ENCODE measurements at regions not wholly inside any gene's neighbourhood (a gene's known extent, or its start where the extent isn't known, plus 50 kb on each side); places are given as distances from the start of the nearest gene placed in this dataset.
A peak's percentile ranks its signal among the peaks of the same experiment; 100 is the strongest.

DNA sequence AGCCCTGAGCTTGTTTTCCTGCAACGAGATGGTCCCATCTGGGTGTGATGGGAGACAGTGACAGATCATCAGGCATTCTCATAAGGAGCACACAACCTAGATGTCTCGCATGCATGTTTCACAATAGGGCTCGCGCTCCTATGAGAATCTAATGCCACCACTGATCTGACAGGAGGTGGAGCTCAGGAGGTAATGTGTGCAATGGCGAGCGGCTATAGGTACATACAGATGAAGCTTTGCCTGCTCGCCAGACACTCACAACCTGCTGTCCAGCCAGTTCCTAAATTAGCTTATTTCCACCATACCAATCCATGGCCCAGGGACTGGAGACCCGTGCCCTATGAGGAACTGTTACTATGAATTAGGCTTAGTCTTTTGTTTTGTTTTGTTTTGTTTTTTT lies 55.3 kb upstream of the SLC30A5 start:
- ATAC-seq: no peak
- Mint-ChIP-seq H3K27ac (no peak overlapping the region), H3K4me1 (peaks cover 8% of the 10 kb centered on the region), H3K4me3 (no peak overlapping the region), H3K9me3 (ENCODE audit: low read depth) (no peaks in the 10 kb centered on the region), H3K27me3 (no peaks in the 10 kb centered on the region), H3K36me3 (ENCODE audit: low read depth) (no peaks in the 10 kb centered on the region)
- POLR2A ChIA-PET: no interaction called here
- CTCF ChIA-PET: interaction anchor here (0.8 kb wide), 1 partner anchor 55 kb away, joined by 4 read pairs; no protein-coding TSS in a partner anchor
- no peak for DNase-seq
- intact Hi-C loops (cut with DNase I, micrococcal nuclease): no loop called here

DNA sequence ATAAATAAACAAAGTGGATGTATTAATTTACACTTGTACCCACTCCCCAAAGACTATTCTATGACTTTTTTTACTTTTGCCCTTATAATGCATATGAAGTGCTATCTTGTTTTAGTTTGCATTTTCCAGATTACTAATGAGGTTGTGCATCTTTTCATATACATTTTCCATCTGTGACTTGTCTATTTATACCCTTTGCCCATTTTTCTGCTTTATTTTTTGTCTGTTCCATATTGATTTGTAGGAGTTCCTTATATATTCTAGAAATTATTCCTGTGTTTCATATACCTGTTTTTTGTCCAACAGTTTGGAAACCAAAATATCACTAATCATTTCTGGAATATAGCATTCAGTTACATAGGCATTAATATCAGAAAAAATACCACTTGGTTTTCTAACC lies 54.0 kb upstream of the SLC30A5 start:
- DNase-seq (no peak), ATAC-seq (no peak)
- no peaks in the 10 kb centered on the region for H3K36me3 Mint-ChIP-seq (ENCODE audit: low read depth)
- H3K9me3 Mint-ChIP-seq (ENCODE audit: low read depth): no peaks in the 10 kb centered on the region
- intact Hi-C loops (cut with DNase I, micrococcal nuclease): loop anchor here (5.0 to 10.0 kb wide), 2 partner anchors 192 to 295 kb away; partner anchors contain the start of genes CCDC125 (in 1 of the 2) and CDK7 (in 1 of the 2)
- H3K4me3 Mint-ChIP-seq: no peak overlapping the region
- H3K27me3 Mint-ChIP-seq: no peaks in the 10 kb centered on the region
- ChIA-PET CTCF (no interaction called here), POLR2A (no interaction called here)
- no peak overlapping the region for H3K27ac Mint-ChIP-seq
- peaks cover 15% of the 10 kb centered on the region for H3K4me1 Mint-ChIP-seq

DNA sequence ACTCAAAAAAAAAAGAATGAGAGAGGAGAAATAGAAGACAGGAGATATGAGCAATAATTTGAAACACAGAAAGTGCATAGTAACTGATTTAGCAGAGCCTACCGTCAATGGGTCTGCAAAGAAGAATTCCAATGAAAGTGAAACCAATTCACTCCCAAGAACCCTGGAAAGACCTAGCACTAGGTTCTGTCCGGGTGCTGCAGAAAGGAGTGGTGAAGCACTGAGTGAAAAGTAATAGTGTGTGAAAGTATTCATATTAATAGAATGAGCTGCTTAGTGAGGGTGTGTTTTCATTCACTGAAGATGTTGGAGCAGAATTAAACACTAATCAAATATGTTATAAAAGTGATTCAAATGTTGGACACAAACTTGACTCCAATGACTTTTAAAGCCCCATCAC lies 51.3 kb upstream of the SLC30A5 start:
- Mint-ChIP-seq H3K27me3 (no peaks in the 10 kb centered on the region), H3K27ac (no peak overlapping the region), H3K4me3 (no peak overlapping the region), H3K9me3 (ENCODE audit: low read depth) (no peaks in the 10 kb centered on the region), H3K4me1 (peaks cover 15% of the 10 kb centered on the region), H3K36me3 (ENCODE audit: low read depth) (no peaks in the 10 kb centered on the region)
- ChIA-PET POLR2A (no interaction called here), CTCF (interaction anchor here (0.6 to 2.2 kb wide), 15 partner anchors 13 to 463 kb away, joined by 3 to 10 read pairs (median 5); partner anchors contain the start of genes CENPH and SLC30A5)
- ATAC-seq (peak; percentile 54), DNase-seq (no peak)
- intact Hi-C loops (cut with DNase I, micrococcal nuclease): loop anchor here (1.0 to 10.0 kb wide), 6 partner anchors 50 to 292 kb away; partner anchors contain the start of genes CCDC125 (in 1 of the 2), CCNB1 (in 1 of the 2), CDK7 (in 1 of the 2) and CENPH (in 1 of the 2)

DNA sequence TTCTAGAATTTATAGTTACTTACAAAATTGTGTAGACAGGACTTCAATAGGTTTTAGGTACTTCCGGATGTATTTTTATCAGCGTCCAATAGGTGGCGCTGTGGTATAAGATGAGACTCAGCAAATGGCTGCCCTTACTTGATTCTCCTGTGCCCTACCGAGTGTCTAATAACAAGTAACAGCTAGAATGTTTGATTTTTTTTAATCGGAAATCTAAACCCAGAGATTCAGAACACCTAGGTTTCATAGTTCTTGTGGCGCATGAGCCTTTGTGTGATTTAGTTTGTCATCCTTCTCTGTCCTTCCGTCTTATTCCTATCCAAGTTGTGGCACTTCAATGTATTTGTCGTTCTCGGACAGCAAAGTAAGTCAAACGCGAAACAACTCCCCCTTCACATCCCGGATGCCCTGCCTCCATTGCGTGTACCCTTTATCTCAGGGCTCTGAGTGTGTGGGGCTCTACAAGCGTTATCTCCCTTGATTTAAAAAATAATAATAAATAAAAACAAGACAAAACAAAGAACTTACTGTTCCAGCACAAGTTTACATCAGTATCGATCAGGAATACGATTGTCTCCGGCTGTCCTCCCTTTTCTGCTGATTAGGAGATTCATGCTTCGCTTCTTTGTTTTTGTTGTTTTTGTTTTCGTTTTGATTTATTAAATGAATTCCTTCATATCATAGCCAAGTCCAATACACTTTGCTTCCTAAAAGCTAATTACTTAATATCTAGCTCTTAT lies 50.7 kb upstream of the SLC30A5 start:
- Mint-ChIP-seq H3K27ac (peak overlapping the region; percentile 78), H3K9me3 (ENCODE audit: low read depth) (no peaks in the 10 kb centered on the region), H3K4me3 (peak overlapping the region; percentile 70), H3K36me3 (ENCODE audit: low read depth) (no peaks in the 10 kb centered on the region), H3K27me3 (no peaks in the 10 kb centered on the region), H3K4me1 (peaks cover 15% of the 10 kb centered on the region)
- ChIA-PET CTCF (interaction anchor here (0.6 to 2.2 kb wide), 25 partner anchors 13 to 462 kb away, joined by 3 to 10 read pairs (median 4); partner anchors contain the start of genes CENPH and SLC30A5), POLR2A (no interaction called here)
- ATAC-seq (peak; percentile 97), DNase-seq (peak; percentile 86)
- intact Hi-C loops (cut with DNase I, micrococcal nuclease): loop anchor here (1.0 to 10.0 kb wide), 8 partner anchors 50 to 326 kb away; partner anchors contain the start of genes AK6 (in 1 of the 2), CCDC125 (in 1 of the 2), CCNB1 (in 1 of the 2) and CDK7 (in 1 of the 2)

DNA sequence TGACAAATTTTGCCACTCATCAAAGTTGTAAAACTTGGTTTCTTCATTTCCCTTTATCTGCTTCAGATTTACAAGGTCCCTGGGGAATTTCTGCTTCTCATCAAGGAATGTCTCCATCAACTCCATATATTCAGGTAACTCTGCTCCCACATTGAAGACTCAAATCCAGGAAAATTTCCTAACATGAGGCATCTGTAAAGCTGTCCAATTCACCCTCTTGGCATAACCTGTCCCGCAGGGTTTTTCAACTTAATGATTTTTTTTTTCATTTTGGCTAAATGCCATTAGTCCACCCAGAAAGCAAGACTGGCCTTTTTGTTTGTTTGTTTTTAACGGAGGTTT lies 50.2 kb upstream of the SLC30A5 start:
- intact Hi-C loops (cut with DNase I, micrococcal nuclease): loop anchor here (1.0 to 10.0 kb wide), 7 partner anchors 49 to 326 kb away; partner anchors contain the start of genes AK6 (in 1 of the 2), CCDC125 (in 1 of the 2), CDK7 (in 1 of the 2) and CENPH (in 1 of the 2)
- ATAC-seq (no peak), DNase-seq (no peak)
- Mint-ChIP-seq H3K9me3 (ENCODE audit: low read depth) (no peaks in the 10 kb centered on the region), H3K4me1 (peaks cover 15% of the 10 kb centered on the region), H3K27ac (no peak overlapping the region), H3K27me3 (no peaks in the 10 kb centered on the region), H3K4me3 (no peak overlapping the region), H3K36me3 (ENCODE audit: low read depth) (no peaks in the 10 kb centered on the region)
- ChIA-PET CTCF (interaction anchor here (0.8 to 2.2 kb wide), 15 partner anchors 12 to 367 kb away, joined by 3 to 10 read pairs (median 5); partner anchors contain the start of gene SLC30A5), POLR2A (no interaction called here)
